Esophagus (tissue), 2 donors: ENCODE measurements at regions not wholly inside any gene's neighbourhood (a gene's known extent, or its start where the extent isn't known, plus 50 kb on each side); places are given as distances from the start of the nearest gene placed in this dataset.

Source experiments
- H3K27ac ChIP-seq, 2 donors: one replicate each; pipeline ENCODE4 v1.5.1; 2013; ENCODE audit warnings: low read depth in 2 of 2, mild to moderate bottlenecking in 2 of 2, inconsistent platforms in 1 of 2, low read length in 1 of 2, moderate library complexity in 1 of 2
- H3K27me3 ChIP-seq, 2 donors: one replicate each; pipeline ENCODE4 v1.6.1; 2013; ENCODE audit warnings: low read length in 2 of 2, control low read depth in 1 of 2, mild to moderate bottlenecking in 1 of 2; ENCODE audit not compliant: insufficient read depth in 2 of 2, control insufficient read depth in 1 of 2
- H3K36me3 ChIP-seq, 2 donors: one replicate each; pipeline ENCODE4 v1.6.1; 2013; ENCODE audit warnings: low read length in 1 of 2; ENCODE audit not compliant: control insufficient read depth in 2 of 2, insufficient read depth in 2 of 2
- H3K4me1 ChIP-seq, 2 donors: one replicate each; pipeline ENCODE4 v1.6.1; 2013; ENCODE audit warnings: low read length in 1 of 2; ENCODE audit not compliant: control insufficient read depth in 2 of 2, insufficient read depth in 2 of 2
- H3K4me3 ChIP-seq, 2 donors: one replicate each; pipeline ENCODE4 v1.5.1; 2013; ENCODE audit warnings: low read length in 2 of 2, mild to moderate bottlenecking in 2 of 2, low read depth in 1 of 2, moderate library complexity in 1 of 2
- H3K9me3 ChIP-seq, 2 donors: one replicate each; pipeline ENCODE4 v1.6.1; 2013; ENCODE audit warnings: mild to moderate bottlenecking in 2 of 2, low read depth in 1 of 2, low read length in 1 of 2, moderate library complexity in 1 of 2; ENCODE audit not compliant: control insufficient read depth in 2 of 2, insufficient read depth in 1 of 2
- WGBS, 2 donors: extraction: QIAGEN DNeasy Blood & Tissue Kit; methylation state at CpG; one replicate each; pipeline ENCODE4 v1.1.7; 2013; 5-methylcytosine and 5-hydroxymethylcytosine counted together
- donor health status: healthy with polysubstance abuse.
- donor health status: Bipolar disorder and iron deficiency.

- Histone ChIP-seq H3K27me3 (no peaks in the 10 kb centered on the region), H3K4me3 (no peak overlapping the region), H3K9me3 (no peaks in the 10 kb centered on the region), H3K4me1 (no peaks in the 10 kb centered on the region), H3K36me3 (no peaks in the 10 kb centered on the region), H3K27ac (no peak overlapping the region)
- 89 to 91% methylated on average over 6 of the region's 6 CpGs for WGBS, 2 donors
Measured at GRCh38 chr10:59479426-59479825, 117.1 kb upstream of the FAM13C start.

- H3K4me3 ChIP-seq: no peak overlapping the region
- H3K27ac ChIP-seq: no peak overlapping the region
- no peaks in the 10 kb centered on the region for H3K36me3 ChIP-seq
- no peaks in the 10 kb centered on the region for H3K4me1 ChIP-seq
- no peaks in the 10 kb centered on the region for H3K27me3 ChIP-seq
- WGBS, 2 donors: 72 to 79% methylated on average over 5 of the region's 5 CpGs
- no peaks in the 10 kb centered on the region for H3K9me3 ChIP-seq
Measured at GRCh38 chr10:59470570-59470969, 108.2 kb upstream of the FAM13C start.

- Histone ChIP-seq H3K27ac (no peak overlapping the region), H3K4me1 (no peaks in the 10 kb centered on the region), H3K36me3 (no peaks in the 10 kb centered on the region), H3K4me3 (no peak overlapping the region), H3K27me3 (no peaks in the 10 kb centered on the region), H3K9me3 (no peaks in the 10 kb centered on the region)
Measured at GRCh38 chr10:59465088-59465487, 102.7 kb upstream of the FAM13C start.

- no peaks in the 10 kb centered on the region for H3K27me3 ChIP-seq
- H3K27ac ChIP-seq: no peak overlapping the region
- no peak overlapping the region for H3K4me3 ChIP-seq
- 82 to 88% methylated on average over 1 of the region's 1 CpG for WGBS, 2 donors
- H3K36me3 ChIP-seq: no peaks in the 10 kb centered on the region
- no peaks in the 10 kb centered on the region for H3K4me1 ChIP-seq
- no peaks in the 10 kb centered on the region for H3K9me3 ChIP-seq
Measured at GRCh38 chr10:59464483-59464882, 102.1 kb upstream of the FAM13C start.

- Histone ChIP-seq H3K27ac (no peak overlapping the region), H3K4me3 (no peak overlapping the region), H3K4me1 (no peaks in the 10 kb centered on the region), H3K36me3 (no peaks in the 10 kb centered on the region), H3K27me3 (no peaks in the 10 kb centered on the region), H3K9me3 (no peaks in the 10 kb centered on the region)
- 85% methylated on average over 4 of the region's 4 CpGs for WGBS, 2 donors
Measured at GRCh38 chr10:59463909-59464308, 101.6 kb upstream of the FAM13C start.

GRCh38 chr10:59460601-59461000 lies 98.3 kb upstream of the FAM13C start:
- no peaks in the 10 kb centered on the region for H3K4me1 ChIP-seq
- WGBS, 2 donors: 77 to 78% methylated on average over 3 of the region's 3 CpGs
- no peaks in the 10 kb centered on the region for H3K27me3 ChIP-seq
- H3K4me3 ChIP-seq: no peak overlapping the region
- no peaks in the 10 kb centered on the region for H3K9me3 ChIP-seq
- no peaks in the 10 kb centered on the region for H3K36me3 ChIP-seq
- no peak overlapping the region for H3K27ac ChIP-seq

- WGBS, 2 donors: 37 to 42% methylated on average over 2 of the region's 2 CpGs
Measured at GRCh38 chr10:59456199-59456598, 93.8 kb upstream of the FAM13C start.

GRCh38 chr10:59454171-59454919 lies 92.0 kb upstream of the FAM13C start:
- no peak overlapping the region for H3K4me3 ChIP-seq

More at GRCh38 chr10:59456199-59456598, 93.8 kb upstream of the FAM13C start:
- Histone ChIP-seq H3K4me3 (no peak overlapping the region), H3K27ac (no peak overlapping the region), H3K27me3 (no peaks in the 10 kb centered on the region), H3K4me1 (no peaks in the 10 kb centered on the region), H3K36me3 (no peaks in the 10 kb centered on the region), H3K9me3 (no peaks in the 10 kb centered on the region)

GRCh38 chr10:59448616-59449015 lies 86.3 kb upstream of the FAM13C start:
- H3K9me3 ChIP-seq: no peaks in the 10 kb centered on the region
- 83 to 93% methylated on average over 1 of the region's 1 CpG for WGBS, 2 donors
- H3K4me1 ChIP-seq: no peaks in the 10 kb centered on the region
- H3K4me3 ChIP-seq: no peak overlapping the region
- no peak overlapping the region for H3K27ac ChIP-seq
- no peaks in the 10 kb centered on the region for H3K36me3 ChIP-seq
- no peaks in the 10 kb centered on the region for H3K27me3 ChIP-seq

More at GRCh38 chr10:59454171-59454919, 92.0 kb upstream of the FAM13C start:
- 62 to 66% methylated on average over 5 of the region's 5 CpGs for WGBS, 2 donors
- H3K9me3 ChIP-seq: no peaks in the 10 kb centered on the region
- no peaks in the 10 kb centered on the region for H3K4me1 ChIP-seq
- no peaks in the 10 kb centered on the region for H3K36me3 ChIP-seq
- H3K27ac ChIP-seq: no peak overlapping the region
- H3K27me3 ChIP-seq: no peaks in the 10 kb centered on the region

- Histone ChIP-seq H3K36me3 (no peaks in the 10 kb centered on the region), H3K27me3 (no peaks in the 10 kb centered on the region)
Measured at GRCh38 chr10:59435707-59436106, 73.4 kb upstream of the FAM13C start.

More at GRCh38 chr10:59435707-59436106, 73.4 kb upstream of the FAM13C start:
- no peak overlapping the region for H3K27ac ChIP-seq
- H3K9me3 ChIP-seq: no peaks in the 10 kb centered on the region
- H3K4me3 ChIP-seq: no peak overlapping the region
- no peaks in the 10 kb centered on the region for H3K4me1 ChIP-seq
